ENCODE measurements at regions not wholly inside any gene's neighbourhood (a gene's known extent, or its start where the extent isn't known, plus 50 kb on each side); places are given as distances from the start of the nearest gene placed in this dataset.

DNA sequence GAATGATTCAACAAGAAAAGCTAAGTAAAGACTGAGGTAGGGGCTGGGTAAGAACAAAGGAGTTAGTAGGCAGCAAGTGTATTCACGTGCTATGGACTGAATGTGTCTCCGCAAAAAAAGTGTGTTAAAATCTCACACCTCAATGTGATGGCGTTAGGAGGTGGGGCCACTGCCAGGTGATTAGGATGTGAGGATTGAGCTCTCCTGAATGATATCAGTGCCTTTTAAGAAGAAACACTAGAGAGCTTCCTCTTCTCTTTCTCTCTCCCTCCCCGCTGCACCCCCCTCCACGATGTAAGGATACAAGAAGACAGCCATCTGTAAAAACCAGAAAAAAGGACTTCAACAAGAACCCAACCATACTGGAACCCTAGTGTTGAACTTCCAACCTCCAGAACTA lies 396.1 kb upstream of the PLXNA2 start:
- no peak for DNase-seq (ENCODE audit: low spot score)

DNA sequence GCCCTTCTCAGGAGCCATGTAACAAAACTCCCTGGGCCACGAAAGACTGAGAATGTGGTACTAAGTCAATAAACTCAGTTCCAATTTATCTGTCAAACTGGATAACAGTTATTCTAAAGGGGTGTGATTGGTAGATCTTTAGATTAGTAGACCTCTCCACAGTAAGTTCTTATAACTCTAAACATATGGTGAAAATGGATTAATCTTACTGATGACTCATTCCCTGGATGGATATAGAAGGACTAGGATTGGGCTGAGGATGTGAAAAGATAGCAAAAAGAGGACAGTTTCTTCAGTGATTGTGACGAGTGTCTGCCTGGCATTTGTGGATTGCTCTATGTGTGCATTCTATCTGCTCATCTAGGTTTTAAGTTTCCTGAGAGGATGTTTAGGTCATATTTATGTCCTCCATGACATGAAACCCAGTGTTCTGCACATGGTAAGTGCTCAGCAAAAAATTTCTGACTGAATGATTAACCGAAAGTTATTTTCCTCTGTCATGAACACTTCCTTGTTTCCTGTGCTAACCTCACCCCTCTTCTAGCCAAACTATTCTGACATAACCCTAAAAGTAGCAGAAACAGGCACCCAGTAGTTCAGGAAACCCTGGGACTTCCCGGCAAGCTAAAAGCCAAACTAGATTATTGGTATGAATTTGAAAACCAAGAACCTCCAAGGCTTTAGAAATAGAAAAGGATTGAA lies 397.5 kb upstream of the PLXNA2 start:
- DNase-seq (ENCODE audit: low spot score): no peak

DNA sequence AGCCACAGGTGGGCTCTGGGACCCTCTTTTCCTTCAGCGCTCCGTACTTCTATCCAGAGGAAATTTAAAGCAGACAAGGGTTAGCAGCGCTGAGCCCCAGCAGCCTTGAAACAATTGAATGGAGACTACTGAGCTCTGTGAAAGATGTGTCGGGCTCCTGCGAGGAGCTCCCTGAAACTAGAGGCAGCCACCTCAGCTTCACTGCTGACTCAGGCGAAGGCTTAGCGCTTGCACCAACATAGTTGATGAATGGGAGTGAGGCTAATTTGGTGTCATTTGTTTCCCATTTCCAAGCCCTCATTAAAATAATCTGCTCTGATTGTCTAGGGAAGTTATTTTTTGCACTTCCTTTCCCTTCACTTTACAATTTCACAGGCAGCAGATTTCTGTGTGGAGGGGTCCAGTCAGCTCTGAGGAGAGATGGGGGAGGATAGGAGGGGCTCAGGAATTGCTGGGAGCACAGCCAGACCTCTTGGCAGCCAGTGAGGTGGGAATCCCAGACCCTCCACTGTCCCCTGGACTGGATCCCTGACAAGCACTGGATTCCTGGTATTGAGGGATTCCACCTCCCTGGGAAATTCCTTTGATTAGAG lies 398.9 kb upstream of the PLXNA2 start:
- no peak for DNase-seq (ENCODE audit: low spot score)

DNA sequence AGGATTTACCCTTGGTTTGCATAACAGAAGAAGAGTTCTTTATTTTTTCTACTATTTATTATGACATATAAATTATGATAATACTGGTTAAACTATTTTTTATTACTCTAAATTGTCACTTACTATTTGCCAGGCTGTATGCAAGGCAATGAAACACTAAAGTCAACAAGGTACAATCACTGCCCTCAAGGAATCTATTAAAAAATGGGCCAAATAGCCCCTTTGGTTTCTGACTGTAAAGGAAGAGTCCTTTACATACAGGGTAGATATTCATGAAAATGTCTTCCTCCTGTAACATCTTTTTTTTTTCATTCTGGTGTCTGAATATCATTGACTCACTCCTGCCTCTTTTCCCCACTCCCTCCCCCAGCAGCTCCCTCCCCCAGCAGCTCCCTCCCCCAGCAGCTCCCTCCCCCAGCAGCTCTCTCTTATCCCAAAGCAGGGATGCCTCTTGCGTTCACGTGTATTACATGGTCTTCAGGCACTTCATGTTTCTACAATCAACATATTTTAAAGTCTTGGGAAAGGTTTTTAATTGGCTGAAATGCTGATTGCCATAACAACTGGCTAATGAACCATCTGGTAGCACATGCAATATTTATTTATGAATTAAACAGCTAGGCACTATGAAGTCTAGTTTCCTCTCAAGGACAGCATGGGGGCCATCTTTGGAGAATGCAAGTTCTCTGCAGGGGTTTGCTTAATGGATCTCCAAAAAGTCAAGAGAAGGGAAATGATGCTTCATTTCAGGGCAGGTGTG lies 400.4 kb upstream of the PLXNA2 start:
- no peak for DNase-seq (ENCODE audit: low spot score)

DNA sequence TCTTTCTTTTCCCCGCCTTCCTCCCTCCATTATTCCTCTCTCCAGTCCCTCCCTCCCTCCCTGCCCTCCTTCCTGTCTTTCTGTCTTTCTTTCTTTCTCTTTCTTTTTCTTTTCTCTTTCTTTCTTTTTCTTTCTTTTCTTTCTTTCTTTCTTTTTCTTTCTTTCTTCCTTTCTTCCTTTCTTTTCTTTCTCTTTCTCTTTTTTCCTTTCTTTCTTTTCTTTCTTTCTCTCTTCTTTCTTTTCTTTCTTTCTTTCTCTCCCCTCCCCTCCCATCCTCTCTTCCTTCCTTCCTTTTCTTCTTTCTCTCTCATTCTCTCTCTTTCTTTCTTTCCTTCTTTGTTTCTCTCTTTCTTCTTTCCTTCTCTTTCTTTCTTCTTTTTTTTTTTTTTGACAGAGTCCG lies 402.2 kb upstream of the PLXNA2 start:
- no peak for DNase-seq (ENCODE audit: low spot score)

DNA sequence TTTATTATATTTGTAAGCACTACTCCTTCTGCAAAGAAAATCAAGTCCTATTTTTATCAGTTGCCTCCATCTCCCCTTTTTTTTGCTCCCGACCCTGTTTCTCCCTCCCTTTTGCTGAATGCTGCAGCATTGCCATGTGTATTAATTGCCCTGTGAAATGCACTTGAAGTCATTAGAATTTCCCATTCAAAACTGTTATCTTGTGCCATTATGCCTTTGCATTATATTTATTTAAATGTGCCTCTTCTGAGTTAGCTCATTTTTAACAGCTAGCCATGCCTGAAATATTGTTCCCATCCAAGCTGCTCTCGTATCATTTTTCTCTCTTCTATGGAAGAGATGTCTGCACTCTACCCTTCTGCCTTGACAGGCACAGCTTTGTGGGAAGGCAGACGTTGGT lies 404.0 kb upstream of the PLXNA2 start:
- no peak for DNase-seq (ENCODE audit: low spot score)

DNA sequence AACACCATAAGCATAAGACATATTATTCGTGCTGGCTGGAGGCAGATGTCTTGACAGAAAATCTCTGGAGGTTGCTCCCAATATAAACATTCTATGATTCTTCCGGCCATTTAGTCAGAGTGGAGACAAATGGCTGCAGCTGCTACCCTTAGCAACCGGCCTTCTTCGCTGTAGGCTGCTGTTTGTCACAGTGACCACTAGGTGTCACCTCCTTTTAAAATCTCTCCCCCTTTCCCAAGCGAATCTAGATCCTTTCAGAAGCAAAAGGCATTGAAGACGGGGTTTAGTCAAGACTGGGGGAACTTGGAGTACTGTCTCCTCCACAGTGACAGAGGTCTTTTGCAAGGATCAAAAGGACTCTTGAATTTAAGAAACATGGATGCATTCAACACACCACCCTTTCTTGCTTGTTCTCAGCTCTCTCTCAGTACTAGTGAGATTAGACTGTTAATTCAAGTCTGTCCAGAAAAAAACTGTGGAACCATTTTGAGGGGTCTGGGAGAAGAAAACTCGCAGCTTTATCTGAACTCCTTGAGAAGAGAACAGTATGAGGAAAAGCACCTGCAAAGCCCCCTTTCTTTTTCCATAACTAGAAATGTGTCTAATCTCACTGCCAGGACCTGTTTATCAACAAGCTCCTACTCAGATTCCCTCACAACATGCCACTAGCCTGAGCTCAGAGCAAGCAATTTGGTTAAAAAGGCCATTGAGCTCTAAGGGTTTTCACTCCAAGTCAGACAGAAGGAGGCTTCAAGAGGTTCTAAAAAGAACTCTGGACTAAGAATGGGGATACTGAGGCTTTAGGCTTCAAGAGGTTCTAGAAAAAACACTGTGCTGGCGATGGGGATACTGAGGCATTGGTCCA lies 408.3 kb upstream of the PLXNA2 start:
- peak; percentile 47 for DNase-seq (ENCODE audit: low spot score)

DNA sequence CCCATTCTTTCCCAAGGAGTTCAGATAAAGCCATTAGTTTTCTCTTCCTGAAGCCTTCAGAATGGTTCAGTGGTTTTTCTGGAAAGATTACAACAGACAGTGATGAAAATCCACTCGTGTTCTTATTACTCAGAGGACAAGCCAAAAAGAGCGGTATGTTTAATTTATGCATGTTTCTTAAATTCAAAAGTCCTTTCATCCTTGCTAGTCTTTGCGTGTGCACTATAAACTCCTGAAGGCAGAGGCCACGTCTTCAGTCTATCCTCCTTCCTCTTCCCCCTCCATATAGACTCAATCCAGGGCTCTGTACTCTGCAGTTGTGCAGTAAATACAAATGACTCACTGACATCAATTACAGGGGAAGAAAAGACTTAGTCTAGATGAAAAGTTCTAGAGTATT lies 409.2 kb upstream of the PLXNA2 start:
- DNase-seq (ENCODE audit: low spot score): no peak

DNA sequence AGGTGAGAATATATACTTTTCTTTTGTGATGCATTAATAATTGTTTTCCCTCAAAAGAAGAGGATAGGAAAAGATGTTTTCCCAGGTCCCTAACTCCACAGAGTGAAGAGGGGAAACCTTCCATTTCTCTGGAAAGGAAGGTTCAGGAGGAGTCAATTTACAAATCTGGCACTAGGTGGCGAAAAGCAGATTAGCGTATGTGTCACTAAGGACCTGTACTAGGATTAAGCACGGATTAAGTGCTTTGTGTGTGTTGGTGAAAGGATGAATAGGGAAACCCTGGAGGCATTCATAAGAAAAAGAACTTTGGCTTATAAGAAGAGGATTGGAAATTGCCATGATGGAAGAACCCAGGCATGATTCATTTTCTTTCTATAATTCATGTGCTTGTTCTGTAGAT lies 410.1 kb upstream of the PLXNA2 start:
- no peak for DNase-seq (ENCODE audit: low spot score)

DNA sequence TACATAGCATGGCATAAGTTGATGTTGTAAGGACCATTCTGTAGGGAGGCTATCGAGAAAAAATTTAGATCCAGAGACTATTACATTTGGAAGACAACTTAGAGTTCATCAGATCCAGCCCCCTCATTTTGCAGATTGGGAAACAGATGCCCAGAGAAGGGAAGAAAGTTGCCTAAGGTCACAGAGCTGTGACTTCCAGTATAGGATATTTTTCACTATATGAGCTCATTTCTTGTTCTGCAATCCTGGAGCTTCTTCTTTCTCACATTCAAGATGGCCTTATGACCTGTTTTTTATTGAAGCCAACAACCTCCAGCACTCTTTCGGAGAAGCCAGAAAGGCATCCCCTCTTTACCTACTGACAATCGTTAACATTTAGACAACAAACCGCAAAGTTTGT lies 421.8 kb upstream of the PLXNA2 start:
- no peak for DNase-seq (ENCODE audit: low spot score)

DNA sequence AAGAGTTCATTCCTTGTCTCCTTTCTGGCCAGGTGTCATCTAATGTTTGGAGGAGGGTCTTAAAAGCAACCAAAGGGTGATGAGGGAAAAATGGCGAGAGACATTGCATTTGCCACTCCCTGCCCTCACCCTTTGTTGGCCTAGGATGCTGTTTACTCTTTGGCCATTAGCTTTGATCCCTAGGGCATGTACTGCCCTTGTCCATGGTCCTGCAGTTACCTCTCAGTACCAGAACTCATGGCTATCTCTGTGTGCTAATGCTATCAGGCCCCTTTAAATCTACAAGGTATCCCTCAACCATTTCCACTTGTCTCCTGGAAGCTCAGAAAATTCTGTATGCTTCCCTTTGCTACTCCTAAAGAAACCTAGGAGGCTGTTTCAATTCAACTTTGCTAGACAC lies 424.8 kb upstream of the PLXNA2 start:
- no peak for DNase-seq (ENCODE audit: low spot score)

DNA sequence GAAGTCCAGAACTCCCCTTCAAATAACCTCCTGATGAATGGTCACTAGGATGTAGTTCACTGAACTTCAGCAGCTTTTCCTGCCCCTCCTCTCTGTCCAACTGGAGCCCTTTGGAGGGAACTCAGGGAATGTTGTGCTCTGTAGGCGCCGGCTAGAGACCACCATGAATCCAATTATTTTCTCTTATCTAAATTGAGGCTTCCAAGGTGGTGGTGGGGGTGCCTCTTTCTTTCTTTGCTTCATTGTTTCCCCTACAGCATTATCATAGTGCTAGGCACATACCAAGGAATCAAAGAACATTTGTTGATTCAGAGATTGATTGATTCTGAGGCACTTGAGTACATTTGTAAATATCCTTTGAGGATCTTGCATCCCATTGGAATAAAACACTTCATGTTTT lies 426.6 kb upstream of the PLXNA2 start:
- no peak for DNase-seq (ENCODE audit: low spot score)

DNA sequence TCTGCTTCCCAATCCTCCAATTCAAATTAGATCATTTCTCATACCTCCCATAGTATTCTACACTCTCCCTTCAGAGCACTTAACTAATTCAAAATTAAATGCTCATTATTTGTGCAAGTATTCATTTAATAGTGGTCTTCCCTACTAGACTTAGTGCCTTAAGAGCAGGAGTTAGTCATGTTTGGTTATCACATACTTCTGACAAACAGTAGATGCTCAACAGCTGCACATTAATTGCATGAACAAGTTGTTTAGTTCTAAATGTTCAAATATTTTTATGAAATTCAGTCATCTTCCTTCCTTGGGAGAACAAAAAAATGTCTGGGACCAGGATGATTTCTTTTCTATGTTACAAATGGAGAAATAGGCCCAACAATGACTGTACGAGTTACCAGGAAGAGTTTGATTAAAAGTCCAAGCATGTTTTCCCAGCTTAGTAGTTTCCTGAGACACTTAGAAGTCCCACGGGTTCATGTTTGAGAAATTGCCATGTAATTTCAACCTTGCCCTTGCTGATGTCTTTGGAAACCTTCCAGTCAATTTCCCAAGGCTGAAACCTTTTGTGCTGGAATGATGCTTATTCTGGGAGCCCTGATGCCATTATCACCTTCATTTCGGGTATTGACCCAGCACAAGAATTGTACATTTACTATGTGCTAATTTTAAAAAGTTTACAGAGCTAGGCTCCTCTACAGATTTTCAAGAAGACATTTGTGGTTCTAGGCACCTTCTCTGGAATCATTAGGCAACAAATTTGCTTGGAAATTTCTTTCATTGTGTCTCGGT lies 437.9 kb upstream of the PLXNA2 start:
- no peak for DNase-seq (ENCODE audit: low spot score)

DNA sequence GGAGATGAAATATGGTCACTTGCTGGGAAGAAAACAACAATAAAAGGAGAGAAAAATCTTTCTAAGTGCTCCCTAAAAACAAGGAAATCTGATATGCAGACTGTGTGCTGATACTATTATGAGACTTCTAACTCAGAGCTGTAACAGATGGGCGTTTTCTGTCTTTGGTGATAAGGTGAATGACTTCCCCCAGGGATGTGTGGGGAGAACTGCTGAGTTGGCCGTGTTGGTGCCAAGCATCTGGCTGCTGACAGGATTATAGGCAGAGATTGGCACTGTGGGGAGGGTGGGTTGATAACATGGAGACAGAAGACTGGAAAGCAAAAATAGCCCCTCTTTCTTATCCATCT lies 438.5 kb upstream of the PLXNA2 start:
- no peak for DNase-seq (ENCODE audit: low spot score)

DNA sequence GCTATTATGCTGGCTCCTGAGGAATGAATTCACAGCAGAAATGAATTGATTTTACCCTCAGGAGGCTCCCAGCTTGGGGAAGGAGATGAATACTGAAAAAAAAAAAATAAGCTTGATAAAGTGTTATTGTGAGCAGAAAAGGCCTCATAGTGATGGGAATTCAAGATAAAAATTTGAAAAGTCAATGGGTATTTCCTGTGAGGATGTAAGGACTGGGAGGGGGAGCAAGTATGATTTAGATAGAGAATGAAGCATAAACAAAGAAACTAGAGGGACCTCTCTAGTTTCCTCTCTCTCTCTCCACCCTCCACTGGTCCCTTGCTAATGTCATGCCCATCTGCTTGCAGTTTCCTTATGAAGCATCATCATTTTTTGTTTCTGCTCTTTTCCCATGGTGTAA lies 439.0 kb upstream of the PLXNA2 start:
- no peak for DNase-seq (ENCODE audit: low spot score)

DNA sequence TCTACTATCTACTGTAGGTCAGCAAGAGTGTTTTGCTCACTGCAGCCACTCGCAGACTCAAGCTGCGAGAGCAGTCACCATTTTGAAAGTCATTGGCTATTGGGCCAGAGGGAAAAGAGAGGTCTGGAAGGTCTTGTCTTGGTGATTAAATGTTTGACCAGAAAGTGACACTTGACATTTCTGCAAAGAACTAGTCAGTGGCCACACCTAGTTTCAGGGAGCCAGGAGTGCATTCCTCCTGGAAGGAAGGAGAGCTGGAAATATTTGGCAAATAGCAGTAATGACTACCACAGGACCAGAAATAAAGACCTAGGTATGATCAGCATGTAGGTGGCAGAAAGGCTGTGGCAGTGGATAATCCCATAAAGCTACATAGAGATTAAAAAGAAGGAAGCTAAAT lies 440.0 kb upstream of the PLXNA2 start:
- DNase-seq (ENCODE audit: low spot score): no peak

DNA sequence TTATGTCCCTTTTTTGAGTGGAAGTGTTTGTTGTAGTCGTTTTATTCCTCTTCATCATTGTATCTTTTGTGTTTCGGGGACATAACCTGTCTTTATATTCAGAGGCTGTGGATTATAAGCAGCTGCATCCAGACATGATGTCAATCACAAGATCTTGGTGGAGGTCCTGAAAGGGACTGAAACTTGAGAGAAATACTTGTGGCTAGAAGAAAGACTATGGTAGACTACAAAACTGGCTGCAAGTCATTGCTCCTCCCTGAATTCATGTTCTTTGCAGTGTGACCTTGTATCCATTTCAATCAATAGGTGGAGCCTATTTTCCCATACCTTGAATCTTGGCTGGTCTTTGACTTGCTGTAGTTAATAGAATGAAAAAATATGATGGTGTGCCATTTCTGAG lies 442.4 kb upstream of the PLXNA2 start:
- DNase-seq (ENCODE audit: low spot score): no peak

DNA sequence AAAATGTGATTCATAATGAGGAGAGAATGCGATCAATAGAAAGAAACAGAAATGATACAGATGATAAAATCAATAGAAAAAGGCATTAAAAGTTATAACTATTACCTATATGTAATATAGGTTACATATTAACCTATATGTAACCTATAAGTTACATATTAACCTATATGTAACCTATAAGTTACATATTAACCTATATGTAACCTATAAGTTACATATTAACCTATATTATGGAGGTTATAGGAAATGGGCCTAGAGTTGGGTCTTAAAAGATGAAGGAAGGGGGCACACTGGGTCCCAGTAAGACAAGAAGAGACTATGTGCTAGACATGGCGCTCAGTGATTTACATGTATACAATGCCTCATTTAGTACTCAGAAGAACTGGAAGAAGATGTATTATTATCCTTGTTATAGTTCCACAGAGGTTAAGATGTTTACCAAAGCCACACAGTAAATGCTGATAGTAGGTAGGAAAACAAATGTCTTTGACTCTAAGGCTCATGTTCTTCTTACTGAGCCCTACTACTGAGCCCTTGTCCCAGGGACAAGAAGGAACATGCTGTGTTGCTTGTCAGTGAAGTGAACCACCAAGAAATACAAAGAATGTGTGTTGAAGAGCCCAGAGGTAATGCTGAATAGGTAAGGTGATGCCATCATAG lies 444.6 kb upstream of the PLXNA2 start:
- DNase-seq (ENCODE audit: low spot score): no peak

DNA sequence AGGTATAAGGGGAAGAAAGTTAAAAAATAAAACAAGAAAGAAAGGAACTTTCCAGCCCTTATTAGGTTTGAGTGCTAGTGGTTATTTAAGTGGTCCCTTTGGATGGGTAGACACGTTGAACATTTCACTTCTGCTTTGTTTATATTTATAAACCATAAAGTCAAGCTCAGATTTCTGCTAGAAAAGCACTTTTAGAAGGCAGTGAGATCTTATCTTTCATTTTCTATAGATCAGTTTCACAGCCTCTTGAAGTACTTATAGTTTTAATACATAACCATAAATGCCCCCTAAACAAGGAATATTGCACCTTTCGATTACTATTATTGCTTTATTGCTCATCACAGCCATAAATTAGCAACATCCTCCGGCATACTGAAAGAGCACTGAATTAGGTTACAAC lies 446.8 kb upstream of the PLXNA2 start:
- DNase-seq (ENCODE audit: low spot score): no peak

DNA sequence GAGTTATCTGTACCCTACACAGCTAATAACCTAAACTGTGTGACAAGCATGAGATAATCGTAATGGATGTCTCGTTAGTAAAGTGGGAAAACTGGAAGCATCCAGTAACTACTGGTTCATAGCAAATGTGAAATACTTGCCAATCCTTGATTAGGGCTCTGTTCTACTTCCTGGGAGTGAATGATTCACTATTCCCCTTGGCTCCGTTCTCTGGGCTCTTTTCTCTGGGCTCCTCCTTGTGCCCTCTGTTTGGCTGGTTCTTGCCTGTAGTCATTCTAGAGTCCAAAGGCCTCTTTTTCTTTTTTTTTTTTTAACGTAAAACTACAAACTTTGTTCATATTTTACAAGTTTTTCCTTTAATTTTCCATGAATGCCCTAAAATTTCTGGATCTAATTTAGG lies 465.8 kb upstream of the PLXNA2 start:
- DNase-seq (ENCODE audit: low spot score): no peak

DNA sequence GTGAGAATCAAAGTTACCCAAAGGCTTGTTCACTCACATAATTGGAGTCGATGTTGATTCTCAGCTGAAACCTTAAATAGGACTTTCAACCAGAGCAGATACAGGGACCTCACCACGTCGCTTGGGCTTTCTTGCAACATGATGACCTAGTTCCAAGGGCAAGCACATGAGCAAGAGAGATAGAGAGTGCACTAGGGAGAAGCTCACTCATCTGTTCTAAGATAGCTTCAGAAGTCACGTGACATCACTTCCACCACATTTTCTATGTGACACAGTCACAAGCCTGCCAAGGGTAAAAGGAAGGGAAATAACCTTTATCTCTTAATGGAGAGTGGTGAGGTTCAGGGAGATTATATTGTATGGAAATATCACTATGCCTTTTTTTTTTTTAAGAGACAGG lies 470.1 kb upstream of the PLXNA2 start:
- no peak for DNase-seq (ENCODE audit: low spot score)
